HEK293 (cell line): ENCODE measurements at regions not wholly inside any gene's neighbourhood (a gene's known extent, or its start where the extent isn't known, plus 50 kb on each side); places are given as distances from the start of the nearest gene placed in this dataset.

Experiments
- CTCF ChIA-PET: fragments of 350-600 bp; formaldehyde crosslinking; extraction: SDS; loops from one replicate; lab custom pipeline; 2021; ENCODE audit warnings: antibody characterized with exemption; lab: Yijun Ruan, JAX
- POLR2A ChIA-PET: fragments of 300-600 bp; formaldehyde crosslinking; extraction: SDS; loops from one replicate; lab custom pipeline; 2020; ENCODE audit warnings: antibody characterized with exemption, inconsistent platforms; lab: Yijun Ruan, JAX
- H3K27ac ChIP-seq: fragments of 200-500 bp; sonication (Bioruptor generic); 2 replicates; pipeline ENCODE4 v1.5.1; 2014; ENCODE audit warnings: low read depth, low read length, control low read depth, inconsistent platforms; ENCODE audit errors: extremely low read depth
- H3K36me3 ChIP-seq, 2 experiments: fragments of 200-500 bp in 1 of 2; sonication (Bioruptor generic) in 1 of 2; 1 replicate in 1 of 2; 2 replicates in 1 of 2; pipeline ENCODE4 v1.5.1; 2014 to 2017; ENCODE audit warnings: inconsistent platforms in 2 of 2, low read length in 2 of 2; ENCODE audit not compliant: control insufficient read depth in 2 of 2, insufficient read depth in 1 of 2
- H3K4me1 ChIP-seq: fragments of 200-500 bp; sonication (Bioruptor generic); 2 replicates; pipeline ENCODE4 v1.5.1; 2014; ENCODE audit warnings: mild to moderate bottlenecking, low read length, inconsistent platforms; ENCODE audit not compliant: control insufficient read depth, insufficient read depth
- H3K4me3 ChIP-seq: 2 replicates; pipeline ENCODE4 v1.5.1; 2011; ENCODE audit warnings: low read depth, mild to moderate bottlenecking, control low read depth, low read length, moderate library complexity
- H3K9me3 ChIP-seq: fragments of 200-500 bp; sonication (Bioruptor generic); 2 replicates; pipeline ENCODE4 v1.5.1; 2014; ENCODE audit warnings: low read depth, low read length, inconsistent platforms; ENCODE audit not compliant: control insufficient read depth, insufficient read depth
- GLI2 ChIP-seq: fragments of 450-650 bp; formaldehyde crosslinking; IDR thresholded peaks from 2 replicates; pipeline ENCODE4; 2017; ENCODE audit warnings: missing biosample characterization, missing genetic modification characterization, low read depth, borderline replicate concordance
- GLIS2 ChIP-seq: fragments of 450-650 bp; formaldehyde crosslinking; IDR thresholded peaks from 2 replicates; pipeline ENCODE4 v1.5.1; 2016; ENCODE audit warnings: missing biosample characterization, missing genetic modification characterization
- KLF10 ChIP-seq: fragments of 450-650 bp; IDR thresholded peaks from 2 replicates; pipeline ENCODE4 v1.5.1; 2018; ENCODE audit warnings: missing biosample characterization, mild to moderate bottlenecking, missing genetic modification characterization
- KLF17 ChIP-seq: fragments of 450-650 bp; formaldehyde crosslinking; IDR thresholded peaks from 2 replicates; pipeline ENCODE4 v1.5.1; 2016; ENCODE audit warnings: missing biosample characterization, missing genetic modification characterization
- MEIS1 ChIP-seq: sonication (generic); formaldehyde crosslinking; IDR thresholded peaks from 2 replicates; pipeline ENCODE4 v1.8.1; 2022; ENCODE audit warnings: missing genetic modification reagents, mild to moderate bottlenecking, borderline replicate concordance
- PATZ1 ChIP-seq: fragments of 450-650 bp; formaldehyde crosslinking; IDR thresholded peaks from 2 replicates; pipeline ENCODE4 v1.5.1; 2016; ENCODE audit warnings: missing biosample characterization, missing genetic modification characterization
- PRDM1 ChIP-seq: fragments of 450-650 bp; formaldehyde crosslinking; IDR thresholded peaks from 2 replicates; pipeline ENCODE4; 2016; ENCODE audit warnings: missing biosample characterization, missing genetic modification characterization
- SALL2 ChIP-seq: fragments of 450-650 bp; formaldehyde crosslinking; IDR thresholded peaks from 2 replicates; pipeline ENCODE4 v1.5.0; 2017; ENCODE audit warnings: missing biosample characterization, mild to moderate bottlenecking, missing genetic modification characterization, borderline replicate concordance
- SP7 ChIP-seq: fragments of 450-650 bp; formaldehyde crosslinking; IDR thresholded peaks from 2 replicates; pipeline ENCODE4 v1.5.1; 2016; ENCODE audit warnings: missing biosample characterization, missing genetic modification characterization
- ZBTB20 ChIP-seq: fragments of 450-650 bp; formaldehyde crosslinking; IDR thresholded peaks from 2 replicates; pipeline ENCODE4 v1.5.1; 2016; ENCODE audit warnings: missing biosample characterization, missing genetic modification characterization
- ZBTB44 ChIP-seq: fragments of 450-650 bp; IDR thresholded peaks from 2 replicates; pipeline ENCODE4 v1.5.1; 2018; ENCODE audit warnings: missing biosample characterization, mild to moderate bottlenecking, missing genetic modification characterization
- ZBTB7A ChIP-seq: fragments of 450-650 bp; formaldehyde crosslinking; IDR thresholded peaks from 2 replicates; pipeline ENCODE4 v1.5.1; 2016; ENCODE audit warnings: low read depth, missing biosample characterization, missing genetic modification characterization
- ZIC2 ChIP-seq: fragments of 450-650 bp; formaldehyde crosslinking; IDR thresholded peaks from 2 replicates; pipeline ENCODE4 v1.5.1; 2016; ENCODE audit warnings: missing biosample characterization, missing genetic modification characterization
- ZNF146 ChIP-seq: fragments of 450-650 bp; formaldehyde crosslinking; IDR thresholded peaks from 2 replicates; pipeline ENCODE4 v1.5.1; 2016; ENCODE audit warnings: missing biosample characterization, missing genetic modification characterization
- ZNF169 ChIP-seq: fragments of 450-650 bp; formaldehyde crosslinking; IDR thresholded peaks from 2 replicates; pipeline ENCODE4 v1.5.1; 2016; ENCODE audit warnings: missing biosample characterization, missing genetic modification characterization
- ZNF175 ChIP-seq: fragments of 450-650 bp; formaldehyde crosslinking; IDR thresholded peaks from 2 replicates; pipeline ENCODE4 v1.5.1; 2016; ENCODE audit warnings: missing biosample characterization, missing genetic modification characterization
- ZNF221 ChIP-seq: fragments of 450-650 bp; formaldehyde crosslinking; IDR thresholded peaks from 2 replicates; pipeline ENCODE4 v1.5.1; 2017; ENCODE audit warnings: missing biosample characterization, missing genetic modification characterization, borderline replicate concordance
- ZNF335 ChIP-seq: fragments of 450-650 bp; formaldehyde crosslinking; conservative IDR thresholded peaks from 2 replicates; pipeline ENCODE4 v1.5.1; 2016; ENCODE audit warnings: missing biosample characterization, missing genetic modification characterization
- ZNF394 ChIP-seq: fragments of 450-650 bp; formaldehyde crosslinking; IDR thresholded peaks from 2 replicates; pipeline ENCODE4 v1.5.1; 2016; ENCODE audit warnings: missing biosample characterization, missing genetic modification characterization, mild to moderate bottlenecking, moderate library complexity, borderline replicate concordance
- ZNF449 ChIP-seq: fragments of 450-650 bp; formaldehyde crosslinking; IDR thresholded peaks from 2 replicates; pipeline ENCODE4 v1.5.1; 2017; ENCODE audit warnings: missing biosample characterization, mild to moderate bottlenecking, missing genetic modification characterization, moderate library complexity
- ZNF514 ChIP-seq: fragments of 450-650 bp; formaldehyde crosslinking; IDR thresholded peaks from 2 replicates; pipeline ENCODE4 v1.5.1; 2016; ENCODE audit warnings: missing biosample characterization, missing genetic modification characterization
- ZNF530 ChIP-seq: fragments of 450-650 bp; formaldehyde crosslinking; IDR thresholded peaks from 2 replicates; pipeline ENCODE4 v1.5.1; 2016; ENCODE audit warnings: low read depth, missing biosample characterization, missing genetic modification characterization
- ZNF560 ChIP-seq: fragments of 450-650 bp; formaldehyde crosslinking; IDR thresholded peaks from 2 replicates; pipeline ENCODE4 v1.5.1; 2017; ENCODE audit warnings: missing biosample characterization, missing genetic modification characterization, borderline replicate concordance
- ZNF561 ChIP-seq: fragments of 450-650 bp; IDR thresholded peaks from 2 replicates; pipeline ENCODE4 v1.5.1; 2018; ENCODE audit warnings: missing biosample characterization, missing genetic modification characterization, borderline replicate concordance
- ZNF600 ChIP-seq: fragments of 450-650 bp; formaldehyde crosslinking; IDR thresholded peaks from 2 replicates; pipeline ENCODE4 v1.5.1; 2016; ENCODE audit warnings: missing biosample characterization, missing genetic modification characterization
- ZNF747 ChIP-seq: fragments of 450-650 bp; formaldehyde crosslinking; IDR thresholded peaks from 2 replicates; pipeline ENCODE4 v1.5.1; 2016; ENCODE audit warnings: missing biosample characterization, missing genetic modification characterization
- ZNF791 ChIP-seq: fragments of 450-650 bp; formaldehyde crosslinking; IDR thresholded peaks from 2 replicates; pipeline ENCODE4 v1.5.1; 2016; ENCODE audit warnings: missing biosample characterization, missing genetic modification characterization

GRCh38 chr5:117982691-117983090 is 1005.7 kb downstream of the DTWD2 start:
- POLR2A ChIA-PET: no interaction called here
- H3K4me1 ChIP-seq: no peaks in the 10 kb centered on the region
- TF ChIP-seq SALL2 (tag by site-specific recombination) (no peak), ZNF530 (tag by site-specific recombination) (no peak), ZBTB7A (tag by site-specific recombination) (no peak), ZNF561 (tag by site-specific recombination) (no peak), ZBTB20 (tag by site-specific recombination) (no peak), GLI2 (tag by site-specific recombination) (no peak), ZNF600 (tag by site-specific recombination) (no peak), ZNF335 (tag by site-specific recombination) (no peak), KLF17 (tag by site-specific recombination) (no peak), ZNF747 (tag by site-specific recombination) (no peak), ZNF175 (tag by site-specific recombination) (no peak), PATZ1 (no peak), MEIS1 (CRISPR knock-in tag) (no peak), ZNF394 (tag by site-specific recombination) (no peak), ZNF514 (tag by site-specific recombination) (no peak), ZNF560 (no peak)
- TF ChIP-seq, all 188 proteins: peak for 0
- no peak overlapping the region for H3K4me3 ChIP-seq
- CTCF ChIA-PET: no interaction called here
- H3K27ac ChIP-seq: no peak overlapping the region
- no peaks in the 10 kb centered on the region for H3K9me3 ChIP-seq
- no peaks in the 10 kb centered on the region for H3K36me3 ChIP-seq

GRCh38 chr5:117973785-117974184 is 1014.6 kb downstream of the DTWD2 start:
- TF ChIP-seq ZNF221 (tag by site-specific recombination): no peak
- no peak for TF ChIP-seq MEIS1 (CRISPR knock-in tag)
- H3K9me3 ChIP-seq: no peaks in the 10 kb centered on the region
- ChIA-PET CTCF (no interaction called here), POLR2A (no interaction called here)
- H3K4me1 ChIP-seq: no peaks in the 10 kb centered on the region
- no peak overlapping the region for H3K27ac ChIP-seq
- no peak overlapping the region for H3K4me3 ChIP-seq
- H3K36me3 ChIP-seq: no peaks in the 10 kb centered on the region

GRCh38 chr5:117955831-117956230 is 1032.5 kb downstream of the DTWD2 start:
- no peak overlapping the region for H3K4me3 ChIP-seq
- ChIA-PET CTCF (interaction anchor here (0.6 kb wide), 1 partner anchor 280 kb away, joined by 5 read pairs; no protein-coding TSS in a partner anchor), POLR2A (no interaction called here)
- H3K9me3 ChIP-seq: no peaks in the 10 kb centered on the region
- H3K27ac ChIP-seq: no peak overlapping the region
- H3K36me3 ChIP-seq: no peaks in the 10 kb centered on the region
- no peaks in the 10 kb centered on the region for H3K4me1 ChIP-seq
- no peak for TF ChIP-seq ZIC2 (tag by site-specific recombination)
- TF ChIP-seq SP7 (tag by site-specific recombination): no peak
- TF ChIP-seq ZNF146 (tag by site-specific recombination): no peak
- TF ChIP-seq ZNF449: no peak
- TF ChIP-seq KLF10 (tag by site-specific recombination): no peak
- TF ChIP-seq PRDM1 (tag by site-specific recombination): no peak
- TF ChIP-seq ZNF791 (tag by site-specific recombination): no peak
- TF ChIP-seq ZNF169 (tag by site-specific recombination): no peak
- TF ChIP-seq ZBTB44 (tag by site-specific recombination): no peak
- no peak for TF ChIP-seq GLI2 (tag by site-specific recombination)
- TF ChIP-seq GLIS2 (tag by site-specific recombination): no peak
